ENCODE measurements at regions not wholly inside any gene's neighbourhood (a gene's known extent, or its start where the extent isn't known, plus 50 kb on each side); places are given as distances from the start of the nearest gene placed in this dataset.
A peak's percentile ranks its signal among the peaks of the same experiment; 100 is the strongest.
"Not testable (repeated sequence)": the region's sequence is repeated elsewhere in the genome, so short reads cannot be mapped to it uniquely, and the experiment has no call there.

DNA sequence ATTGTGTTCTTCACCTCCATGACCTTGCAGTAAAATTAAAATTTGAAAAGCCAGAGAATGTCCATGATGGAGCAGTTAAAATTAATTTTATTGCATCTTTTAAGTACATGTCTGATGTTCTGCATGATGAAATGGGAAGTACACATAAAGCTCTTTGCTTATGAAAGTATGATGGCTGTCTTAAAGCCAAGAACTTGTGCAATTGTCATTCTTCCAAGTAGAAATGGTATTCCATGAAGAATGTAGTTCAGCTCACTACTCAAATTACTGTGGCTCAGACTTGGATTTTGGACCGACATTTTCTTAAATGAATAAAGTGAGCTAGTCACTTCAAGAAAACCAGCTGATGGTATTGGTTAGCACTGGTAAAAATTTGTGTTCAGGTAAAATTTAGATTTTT is 161.7 kb upstream of the CXCL13 start:
- H3K27me3 ChIP-seq (ENCODE audit: insufficient read depth, low read length): peaks cover 6% of the 10 kb centered on the region; the same call in 1 of the 2 replicates
- H3K36me3 ChIP-seq (ENCODE audit: insufficient read depth, low read length): no peaks in the 10 kb centered on the region
- no peak overlapping the region for H2AFZ ChIP-seq (ENCODE audit: low read length, unreplicated experiment)
- no peak overlapping the region for H3K27ac ChIP-seq (ENCODE audit: low read depth, low read length)
- no peaks in the 10 kb centered on the region for H3K79me2 ChIP-seq (ENCODE audit: control insufficient read depth, insufficient read depth, low read length, unreplicated experiment)
- H3K4me3 ChIP-seq (ENCODE audit: low read depth, low read length): no peak overlapping the region
- H3K4me1 ChIP-seq (ENCODE audit: control insufficient read depth, insufficient read depth, low read length, unreplicated experiment): peaks cover 2% of the 10 kb centered on the region

- peaks cover 11% of the 10 kb centered on the region for H3K4me1 ChIP-seq (ENCODE audit: control insufficient read depth, insufficient read depth, low read length, unreplicated experiment)
- no peak overlapping the region for H3K4me3 ChIP-seq (ENCODE audit: low read depth, low read length)
- peaks cover 6% of the 10 kb centered on the region; the same call in 1 of the 2 replicates for H3K27me3 ChIP-seq (ENCODE audit: insufficient read depth, low read length)
- H3K36me3 ChIP-seq (ENCODE audit: insufficient read depth, low read length): no peaks in the 10 kb centered on the region
- no peaks in the 10 kb centered on the region for H3K79me2 ChIP-seq (ENCODE audit: control insufficient read depth, insufficient read depth, low read length, unreplicated experiment)
- no peak overlapping the region for H3K27ac ChIP-seq (ENCODE audit: low read depth, low read length)
- H2AFZ ChIP-seq (ENCODE audit: low read length, unreplicated experiment): no peak overlapping the region
These were observed 159.8 kb upstream of the CXCL13 start for GRCh38 chr4:77445823-77446222.

GRCh38 chr4:77446601-77447000 is 159.0 kb upstream of the CXCL13 start:
- Histone ChIP-seq H3K27me3 (ENCODE audit: insufficient read depth, low read length) (no peaks in the 10 kb centered on the region), H3K4me1 (ENCODE audit: control insufficient read depth, insufficient read depth, low read length, unreplicated experiment) (peaks cover 11% of the 10 kb centered on the region), H3K27ac (ENCODE audit: low read depth, low read length) (no peak overlapping the region), H3K4me3 (ENCODE audit: low read depth, low read length) (no peak overlapping the region), H3K36me3 (ENCODE audit: insufficient read depth, low read length) (no peaks in the 10 kb centered on the region), H3K79me2 (ENCODE audit: control insufficient read depth, insufficient read depth, low read length, unreplicated experiment) (no peaks in the 10 kb centered on the region), H2AFZ (ENCODE audit: low read length, unreplicated experiment) (no peak overlapping the region)

GRCh38 chr4:77449171-77449570 is 156.4 kb upstream of the CXCL13 start:
- Histone ChIP-seq H3K4me1 (ENCODE audit: control insufficient read depth, insufficient read depth, low read length, unreplicated experiment) (peaks cover 11% of the 10 kb centered on the region), H3K27me3 (ENCODE audit: insufficient read depth, low read length) (no peaks in the 10 kb centered on the region), H3K79me2 (ENCODE audit: control insufficient read depth, insufficient read depth, low read length, unreplicated experiment) (no peaks in the 10 kb centered on the region), H2AFZ (ENCODE audit: low read length, unreplicated experiment) (no peak overlapping the region), H3K4me3 (ENCODE audit: low read depth, low read length) (no peak overlapping the region), H3K27ac (ENCODE audit: low read depth, low read length) (peak overlapping the region; percentile 59), H3K36me3 (ENCODE audit: insufficient read depth, low read length) (no peaks in the 10 kb centered on the region)

- Histone ChIP-seq H3K4me3 (ENCODE audit: low read depth, low read length) (no peak overlapping the region), H3K79me2 (ENCODE audit: control insufficient read depth, insufficient read depth, low read length, unreplicated experiment) (no peaks in the 10 kb centered on the region), H2AFZ (ENCODE audit: low read length, unreplicated experiment) (no peak overlapping the region), H3K27ac (ENCODE audit: low read depth, low read length) (no peak overlapping the region; the same call in 1 of the 2 replicates), H3K36me3 (ENCODE audit: insufficient read depth, low read length) (no peaks in the 10 kb centered on the region), H3K4me1 (ENCODE audit: control insufficient read depth, insufficient read depth, low read length, unreplicated experiment) (peaks cover 11% of the 10 kb centered on the region), H3K27me3 (ENCODE audit: insufficient read depth, low read length) (no peaks in the 10 kb centered on the region)
These were observed 155.6 kb upstream of the CXCL13 start for GRCh38 chr4:77450006-77450405.

DNA sequence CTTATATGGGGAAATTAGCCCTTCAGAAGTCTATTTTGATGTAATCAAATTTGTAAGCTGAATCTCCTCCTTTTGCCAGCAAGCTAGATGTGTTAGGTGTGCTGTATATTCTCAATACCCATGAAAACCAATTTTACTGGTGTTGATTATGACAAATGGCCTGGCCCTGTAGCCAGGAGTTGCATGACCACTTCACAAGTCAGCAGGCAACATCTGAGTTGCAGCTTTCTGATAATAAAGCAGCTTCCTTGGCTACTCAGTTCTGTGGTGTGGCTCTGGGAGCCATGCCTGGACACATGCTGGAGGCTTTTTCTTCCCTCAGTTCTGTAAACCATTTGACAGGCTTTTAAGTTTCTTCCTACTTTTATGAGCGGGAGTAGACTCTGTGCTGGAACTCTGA is 154.1 kb upstream of the CXCL13 start:
- Histone ChIP-seq H3K27me3 (ENCODE audit: insufficient read depth, low read length) (no peaks in the 10 kb centered on the region), H2AFZ (ENCODE audit: low read length, unreplicated experiment) (no peak overlapping the region), H3K4me3 (ENCODE audit: low read depth, low read length) (no peak overlapping the region), H3K27ac (ENCODE audit: low read depth, low read length) (no peak overlapping the region), H3K79me2 (ENCODE audit: control insufficient read depth, insufficient read depth, low read length, unreplicated experiment) (no peaks in the 10 kb centered on the region), H3K4me1 (ENCODE audit: control insufficient read depth, insufficient read depth, low read length, unreplicated experiment) (peaks cover 11% of the 10 kb centered on the region), H3K36me3 (ENCODE audit: insufficient read depth, low read length) (no peaks in the 10 kb centered on the region)

DNA sequence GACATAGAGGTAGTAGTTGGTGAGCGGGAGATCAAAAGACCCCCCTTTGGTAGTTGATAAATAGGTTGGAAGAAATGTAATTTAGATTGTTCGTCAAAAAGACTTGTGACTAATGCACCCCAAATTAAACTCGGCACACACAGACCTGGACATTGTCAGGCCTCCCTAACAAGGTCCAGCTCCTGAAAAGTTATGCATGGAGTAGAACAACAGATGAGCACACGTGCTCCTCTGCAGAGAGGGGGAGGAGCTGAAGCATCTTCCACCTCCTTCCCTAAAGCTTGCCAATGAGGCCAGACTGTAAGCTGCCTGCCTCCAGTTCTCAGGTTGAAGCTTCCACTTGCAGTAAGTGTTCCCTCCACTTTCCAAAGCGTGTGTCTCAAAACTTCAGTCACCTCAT is 153.5 kb upstream of the CXCL13 start:
- not testable (repeated sequence) for H3K27ac ChIP-seq (ENCODE audit: low read depth, low read length); H3K27me3 ChIP-seq (ENCODE audit: insufficient read depth, low read length); H3K36me3 ChIP-seq (ENCODE audit: insufficient read depth, low read length); H3K4me3 ChIP-seq (ENCODE audit: low read depth, low read length); H2AFZ ChIP-seq (ENCODE audit: low read length, unreplicated experiment); H3K79me2 ChIP-seq (ENCODE audit: control insufficient read depth, insufficient read depth, low read length, unreplicated experiment)
- peaks cover 11% of the 10 kb centered on the region for H3K4me1 ChIP-seq (ENCODE audit: control insufficient read depth, insufficient read depth, low read length, unreplicated experiment)

DNA sequence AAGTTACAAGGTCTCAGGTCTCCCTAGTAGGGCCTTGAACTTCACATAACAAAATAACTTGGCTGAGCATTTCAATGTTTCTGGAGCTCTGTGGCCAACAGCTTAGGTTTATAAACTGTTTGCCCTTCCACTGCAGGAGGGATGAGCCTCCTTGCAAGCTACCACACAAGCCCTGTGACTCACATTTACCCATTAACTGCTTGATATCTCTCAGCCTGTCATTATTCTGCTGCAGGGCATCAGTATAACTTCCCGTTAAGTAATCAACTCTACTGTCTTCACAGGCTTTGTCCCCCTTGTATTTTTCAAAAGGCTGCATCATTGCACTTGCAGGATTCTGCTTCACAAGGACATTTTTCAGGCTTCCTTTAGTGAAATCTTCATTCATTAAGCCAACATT is 151.7 kb upstream of the CXCL13 start:
- peaks cover 9% of the 10 kb centered on the region for H3K4me1 ChIP-seq (ENCODE audit: control insufficient read depth, insufficient read depth, low read length, unreplicated experiment)
- H2AFZ ChIP-seq (ENCODE audit: low read length, unreplicated experiment): no peak overlapping the region
- H3K79me2 ChIP-seq (ENCODE audit: control insufficient read depth, insufficient read depth, low read length, unreplicated experiment): no peaks in the 10 kb centered on the region
- no peaks in the 10 kb centered on the region for H3K36me3 ChIP-seq (ENCODE audit: insufficient read depth, low read length)
- no peak overlapping the region for H3K27ac ChIP-seq (ENCODE audit: low read depth, low read length)
- no peaks in the 10 kb centered on the region for H3K27me3 ChIP-seq (ENCODE audit: insufficient read depth, low read length)
- H3K4me3 ChIP-seq (ENCODE audit: low read depth, low read length): no peak overlapping the region

DNA sequence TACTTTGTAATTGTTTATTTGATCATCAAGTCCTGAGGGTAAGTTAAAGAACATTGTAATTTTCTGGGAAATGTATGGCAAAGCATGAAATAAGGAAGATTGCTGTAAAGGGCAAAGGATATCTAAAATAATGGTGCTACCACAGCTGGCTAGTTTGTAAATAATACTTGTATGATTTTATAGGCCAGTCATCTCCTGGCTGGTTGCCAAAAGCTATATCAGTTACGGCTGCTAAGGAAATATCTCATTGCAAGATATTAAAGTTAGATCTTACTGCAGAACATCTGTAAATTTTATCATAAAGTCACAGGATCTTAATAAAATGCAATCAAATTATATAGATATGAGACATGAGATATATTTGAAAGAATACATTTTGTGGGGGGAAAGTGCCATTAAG is 150.8 kb upstream of the CXCL13 start:
- Histone ChIP-seq H3K27ac (ENCODE audit: low read depth, low read length) (no peak overlapping the region), H3K4me3 (ENCODE audit: low read depth, low read length) (no peak overlapping the region), H3K27me3 (ENCODE audit: insufficient read depth, low read length) (no peaks in the 10 kb centered on the region), H3K79me2 (ENCODE audit: control insufficient read depth, insufficient read depth, low read length, unreplicated experiment) (no peaks in the 10 kb centered on the region), H3K36me3 (ENCODE audit: insufficient read depth, low read length) (no peaks in the 10 kb centered on the region), H3K4me1 (ENCODE audit: control insufficient read depth, insufficient read depth, low read length, unreplicated experiment) (peaks cover under 1% of the 10 kb centered on the region), H2AFZ (ENCODE audit: low read length, unreplicated experiment) (no peak overlapping the region)

GRCh38 chr4:77464100-77464499 is 141.5 kb upstream of the CXCL13 start:
- not testable (repeated sequence) for H3K36me3 ChIP-seq (ENCODE audit: insufficient read depth, low read length); H3K27ac ChIP-seq (ENCODE audit: low read depth, low read length); H2AFZ ChIP-seq (ENCODE audit: low read length, unreplicated experiment); H3K4me1 ChIP-seq (ENCODE audit: control insufficient read depth, insufficient read depth, low read length, unreplicated experiment); H3K4me3 ChIP-seq (ENCODE audit: low read depth, low read length); H3K79me2 ChIP-seq (ENCODE audit: control insufficient read depth, insufficient read depth, low read length, unreplicated experiment)
- peaks cover 12% of the 10 kb centered on the region; the same call in 1 of the 2 replicates for H3K27me3 ChIP-seq (ENCODE audit: insufficient read depth, low read length)

DNA sequence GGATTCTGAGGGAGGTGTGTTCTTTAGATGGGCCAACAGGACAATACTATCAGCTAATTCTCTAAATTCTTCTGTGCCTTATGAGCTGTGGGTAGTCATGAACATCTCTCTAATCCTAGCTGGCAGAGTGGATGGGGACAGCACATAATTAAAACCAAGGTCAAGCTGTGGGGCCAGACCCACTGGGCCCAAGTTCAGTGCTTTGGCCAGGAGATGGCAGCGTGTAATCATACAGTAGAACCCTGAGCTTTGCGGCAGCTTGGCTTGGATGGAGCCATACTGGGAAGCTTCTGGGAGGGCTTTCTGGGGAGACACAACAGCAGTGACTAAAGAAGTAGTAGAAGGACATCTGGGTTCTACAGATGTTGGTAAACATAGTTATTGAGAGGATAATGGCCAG is 140.3 kb upstream of the CXCL13 start:
- peaks cover 18% of the 10 kb centered on the region for H3K27me3 ChIP-seq (ENCODE audit: insufficient read depth, low read length)
- no peaks in the 10 kb centered on the region for H3K4me1 ChIP-seq (ENCODE audit: control insufficient read depth, insufficient read depth, low read length, unreplicated experiment)
- no peaks in the 10 kb centered on the region for H3K36me3 ChIP-seq (ENCODE audit: insufficient read depth, low read length)
- H2AFZ ChIP-seq (ENCODE audit: low read length, unreplicated experiment): no peak overlapping the region
- no peaks in the 10 kb centered on the region for H3K79me2 ChIP-seq (ENCODE audit: control insufficient read depth, insufficient read depth, low read length, unreplicated experiment)
- H3K4me3 ChIP-seq (ENCODE audit: low read depth, low read length): no peak overlapping the region
- H3K27ac ChIP-seq (ENCODE audit: low read depth, low read length): no peak overlapping the region
